T-helper 17 cell (primary cell): ENCODE measurements at regions not wholly inside any gene's neighbourhood (a gene's known extent, or its start where the extent isn't known, plus 50 kb on each side); places are given as distances from the start of the nearest gene placed in this dataset.

Source experiments
- ATAC-seq: fragments of 150-1000 bp; cut with Tn5 transposase; 2 replicates; pipeline ENCODE4 v1.10.0; 2021; ENCODE audit warnings: mild to moderate bottlenecking, moderate library complexity
- DNase-seq, 3 donors: peaks; one replicate each; pipeline versions ENCODE4 v3.0.0 to v3.0.0-alpha.2; 2020 to 2021
- H3K9me3 ChIP-seq: one replicate; pipeline ENCODE4 v1.7.0; 2013; ENCODE audit warnings: low read length, mild to moderate bottlenecking; ENCODE audit not compliant: control insufficient read depth, poor library complexity, severe bottlenecking
- H3K27ac Mint-ChIP-seq: one replicate; pipeline ENCODE4 v1.8.0; 2022; ENCODE audit warnings: mild to moderate bottlenecking, moderate library complexity, mixed read lengths
- H3K27me3 Mint-ChIP-seq: one replicate; pipeline ENCODE4 v1.8.0; 2022; ENCODE audit warnings: mixed read lengths
- H3K36me3 Mint-ChIP-seq: one replicate; pipeline ENCODE4 v1.8.0; 2022; ENCODE audit warnings: low read depth, mixed read lengths
- H3K4me1 Mint-ChIP-seq: one replicate; pipeline ENCODE4 v1.8.0; 2022; ENCODE audit warnings: mild to moderate bottlenecking, mixed read lengths
- H3K4me3 Mint-ChIP-seq: one replicate; pipeline ENCODE4 v1.8.0; 2022; ENCODE audit warnings: mild to moderate bottlenecking, moderate library complexity, mixed read lengths

- H3K9me3 ChIP-seq = no peaks in the 10 kb centered on the region
- H3K4me3 Mint-ChIP-seq = no peak overlapping the region
- ATAC-seq (no peak), DNase-seq (no peak)
- H3K36me3 Mint-ChIP-seq = no peaks in the 10 kb centered on the region
- H3K27me3 Mint-ChIP-seq = peaks cover 56% of the 10 kb centered on the region
- H3K27ac Mint-ChIP-seq = no peak overlapping the region
- H3K4me1 Mint-ChIP-seq = no peaks in the 10 kb centered on the region
These were observed 52.6 kb upstream of the HECTD2 start for GRCh38 chr10:91357497-91357896.
